Astrocyte (in vitro differentiated cells and primary cell): ENCODE measurements at regions not wholly inside any gene's neighbourhood (a gene's known extent, or its start where the extent isn't known, plus 50 kb on each side); places are given as distances from the start of the nearest gene placed in this dataset.

Source experiments
- DNase-seq: peaks from one replicate; pipeline ENCODE4 v3.0.0-alpha.2; 2010; ENCODE audit warnings: low read depth
- FAIRE-seq: peaks from 2 replicates; lab custom pipeline; 2011; peaks lifted over from hg19 to GRCh38; lab: Jason Lieb, UNC
- H2AFZ ChIP-seq: 2 replicates; pipeline ENCODE4 v1.6.0; 2012; ENCODE audit warnings: low read depth, low read length, inconsistent platforms
- H3K27ac ChIP-seq: 2 replicates; pipeline ENCODE4 v1.5.1; 2011; ENCODE audit warnings: low read depth, low read length, inconsistent platforms
- H3K27me3 ChIP-seq: 2 replicates; pipeline ENCODE4 v1.6.0; 2011; ENCODE audit warnings: low read length, inconsistent platforms; ENCODE audit not compliant: insufficient read depth
- H3K36me3 ChIP-seq: 2 replicates; pipeline ENCODE4 v1.5.1; 2011; ENCODE audit warnings: low read length, inconsistent platforms; ENCODE audit not compliant: insufficient read depth
- H3K4me1 ChIP-seq: 2 replicates; pipeline ENCODE4 v1.5.1; 2011; ENCODE audit warnings: low read length, inconsistent platforms; ENCODE audit not compliant: insufficient read depth
- H3K4me2 ChIP-seq: 2 replicates; pipeline ENCODE4 v1.6.0; 2012; ENCODE audit warnings: low read length, inconsistent platforms
- H3K4me3 ChIP-seq: 2 replicates; pipeline ENCODE4 v1.5.1; 2011; ENCODE audit warnings: low read depth, mild to moderate bottlenecking, low read length, inconsistent platforms; ENCODE audit not compliant: insufficient read depth
- H3K79me2 ChIP-seq: 2 replicates; pipeline ENCODE4 v1.6.0; 2012; ENCODE audit warnings: mild to moderate bottlenecking, low read length, inconsistent platforms; ENCODE audit not compliant: insufficient read depth
- H3K9ac ChIP-seq: 2 replicates; pipeline ENCODE4 v1.6.0; 2012; ENCODE audit warnings: mild to moderate bottlenecking, low read length, inconsistent platforms
- H3K9me3 ChIP-seq: 2 replicates; pipeline ENCODE4 v1.5.1; 2012; ENCODE audit warnings: low read depth, mild to moderate bottlenecking, low read length, inconsistent platforms; ENCODE audit not compliant: insufficient read depth
- H4K20me1 ChIP-seq: 2 replicates; pipeline ENCODE4 v1.6.0; 2012; ENCODE audit warnings: low read length, inconsistent platforms; ENCODE audit not compliant: insufficient read depth
- H3K27ac Mint-ChIP-seq: one replicate; pipeline ENCODE4 v1.8.0; 2021; ENCODE audit warnings: mild to moderate bottlenecking, mixed read lengths; ENCODE audit not compliant: unreplicated experiment
- H3K27me3 Mint-ChIP-seq: one replicate; pipeline ENCODE4 v1.8.0; 2021; ENCODE audit warnings: low read depth, mixed read lengths; ENCODE audit not compliant: unreplicated experiment
- H3K36me3 Mint-ChIP-seq: one replicate; pipeline ENCODE4 v1.8.0; 2021; ENCODE audit warnings: low read depth, mixed read lengths; ENCODE audit not compliant: unreplicated experiment
- H3K4me1 Mint-ChIP-seq: one replicate; pipeline ENCODE4 v1.8.0; 2021; ENCODE audit warnings: low read depth, mixed read lengths; ENCODE audit not compliant: unreplicated experiment
- H3K4me3 Mint-ChIP-seq: one replicate; pipeline ENCODE4 v1.8.0; 2021; ENCODE audit warnings: mild to moderate bottlenecking, moderate library complexity, mixed read lengths; ENCODE audit not compliant: unreplicated experiment
- H3K9me3 Mint-ChIP-seq: one replicate; pipeline ENCODE4 v1.8.0; 2021; ENCODE audit warnings: mild to moderate bottlenecking, mixed read lengths; ENCODE audit not compliant: unreplicated experiment
- CTCF ChIP-seq: IDR thresholded peaks from 2 replicates; pipeline ENCODE4 v1.5.1; 2011; ENCODE audit warnings: low read depth, mild to moderate bottlenecking, inconsistent platforms, low read length, moderate library complexity; ENCODE audit not compliant: insufficient read depth
- EZH2 ChIP-seq: IDR thresholded peaks from 2 replicates; pipeline ENCODE4 v1.6.1; 2012; ENCODE audit warnings: mild to moderate bottlenecking, low read length, inconsistent platforms; ENCODE audit not compliant: insufficient read depth

- H3K4me1 ChIP-seq = peaks cover 13% of the 10 kb centered on the region
- DNase-seq (peak; percentile 90), FAIRE-seq (no peak)
- H3K4me2 ChIP-seq = no peak overlapping the region
- no peaks in the 10 kb centered on the region for H3K36me3 Mint-ChIP-seq
- no peaks in the 10 kb centered on the region for H3K9me3 Mint-ChIP-seq
- H3K4me3 ChIP-seq = no peak overlapping the region
- no peaks in the 10 kb centered on the region for H3K9me3 ChIP-seq
- no peaks in the 10 kb centered on the region for H3K79me2 ChIP-seq
- TF ChIP-seq CTCF (no peak), EZH2 (no peak)
- H3K27me3 Mint-ChIP-seq = no peaks in the 10 kb centered on the region
- peaks cover 35% of the 10 kb centered on the region for H3K4me1 Mint-ChIP-seq
- no peak overlapping the region for H3K9ac ChIP-seq
- no peaks in the 10 kb centered on the region for H3K36me3 ChIP-seq
- no peaks in the 10 kb centered on the region for H3K27me3 ChIP-seq
- H2AFZ ChIP-seq = no peak overlapping the region
- H4K20me1 ChIP-seq = no peaks in the 10 kb centered on the region
- H3K27ac ChIP-seq = peak overlapping the region; percentile 0
- no peak overlapping the region for H3K4me3 Mint-ChIP-seq
- peak overlapping the region; percentile 55 for H3K27ac Mint-ChIP-seq
Measured at GRCh38 chr4:148790691-148791090, 348.5 kb upstream of the NR3C2 start.

- no peak for DNase-seq
- no peaks in the 10 kb centered on the region for H3K79me2 ChIP-seq
- H3K36me3 ChIP-seq = no peaks in the 10 kb centered on the region
- no peak overlapping the region for H3K9ac ChIP-seq
- H3K27me3 Mint-ChIP-seq = no peaks in the 10 kb centered on the region
- H3K4me1 ChIP-seq = peaks cover 9% of the 10 kb centered on the region
- no peaks in the 10 kb centered on the region for H3K9me3 ChIP-seq
- H3K27me3 ChIP-seq = no peaks in the 10 kb centered on the region
- H3K4me3 Mint-ChIP-seq = no peak overlapping the region
- H2AFZ ChIP-seq = no peak overlapping the region
- no peak overlapping the region for H3K4me3 ChIP-seq
- H3K36me3 Mint-ChIP-seq = no peaks in the 10 kb centered on the region
- no peak overlapping the region for H3K4me2 ChIP-seq
- no peaks in the 10 kb centered on the region for H3K9me3 Mint-ChIP-seq
- no peaks in the 10 kb centered on the region for H4K20me1 ChIP-seq
- no peak for TF ChIP-seq EZH2
- TF ChIP-seq CTCF = no peak
- H3K4me1 Mint-ChIP-seq = peaks cover 30% of the 10 kb centered on the region
- peak overlapping the region; percentile 0 for H3K27ac ChIP-seq
- H3K27ac Mint-ChIP-seq = peak overlapping the region; percentile 55
- no peak for FAIRE-seq
Measured at GRCh38 chr4:148790246-148790645, 348.0 kb upstream of the NR3C2 start.

- no peak overlapping the region for H2AFZ ChIP-seq
- H3K4me3 ChIP-seq = no peak overlapping the region
- H3K27ac ChIP-seq = no peak overlapping the region
- H3K9me3 ChIP-seq = no peaks in the 10 kb centered on the region
- no peaks in the 10 kb centered on the region for H3K27me3 ChIP-seq
- no peaks in the 10 kb centered on the region for H3K79me2 ChIP-seq
- no peak overlapping the region for H3K4me3 Mint-ChIP-seq
- no peaks in the 10 kb centered on the region for H4K20me1 ChIP-seq
- H3K4me1 ChIP-seq = no peaks in the 10 kb centered on the region
- H3K4me2 ChIP-seq = no peak overlapping the region
- H3K27ac Mint-ChIP-seq = no peak overlapping the region
- no peaks in the 10 kb centered on the region for H3K27me3 Mint-ChIP-seq
- no peaks in the 10 kb centered on the region for H3K36me3 ChIP-seq
- no peak overlapping the region for H3K9ac ChIP-seq
- H3K36me3 Mint-ChIP-seq = no peaks in the 10 kb centered on the region
- FAIRE-seq = no peak
- no peak for TF ChIP-seq EZH2
- no peak for TF ChIP-seq CTCF
- peak; percentile 64 for DNase-seq
- peaks cover 21% of the 10 kb centered on the region for H3K4me1 Mint-ChIP-seq
- no peaks in the 10 kb centered on the region for H3K9me3 Mint-ChIP-seq
Measured at GRCh38 chr4:148787831-148788477, 345.7 kb upstream of the NR3C2 start.
